ENCODE measurements at regions not wholly inside any gene's neighbourhood (a gene's known extent, or its start where the extent isn't known, plus 50 kb on each side); places are given as distances from the start of the nearest gene placed in this dataset.

- no peak for DNase-seq (ENCODE audit: low read depth)
- TF ChIP-seq CTCF (IDR thresholded peaks at IDR 0.05; ENCODE audit: control insufficient read depth, insufficient read depth, low read depth, low read length, missing control alignments): no peak
- H3K4me3 ChIP-seq (ENCODE audit: control insufficient read depth, low read depth, low read length): no peak overlapping the region
These were observed 293.8 kb downstream of the TSHZ3 start for GRCh38 chr19:31055454-31055853.

- peak; percentile 21 for DNase-seq (ENCODE audit: low read depth)
- TF ChIP-seq CTCF (IDR thresholded peaks at IDR 0.05; ENCODE audit: control insufficient read depth, insufficient read depth, low read depth, low read length, missing control alignments): peak; percentile 86
- no peak overlapping the region for H3K4me3 ChIP-seq (ENCODE audit: control insufficient read depth, low read depth, low read length)
These were observed 294.8 kb downstream of the TSHZ3 start for GRCh38 chr19:31054430-31054829.

- no peak for TF ChIP-seq CTCF (IDR thresholded peaks at IDR 0.05; ENCODE audit: control insufficient read depth, insufficient read depth, low read depth, low read length, missing control alignments)
- H3K4me3 ChIP-seq (ENCODE audit: control insufficient read depth, low read depth, low read length): no peak overlapping the region
- DNase-seq (ENCODE audit: low read depth): no peak
These were observed 299.8 kb downstream of the TSHZ3 start for GRCh38 chr19:31049431-31049830.

- TF ChIP-seq CTCF (IDR thresholded peaks at IDR 0.05; ENCODE audit: control insufficient read depth, insufficient read depth, low read depth, low read length, missing control alignments): no peak
- no peak for DNase-seq (ENCODE audit: low read depth)
- H3K4me3 ChIP-seq (ENCODE audit: control insufficient read depth, low read depth, low read length): no peak overlapping the region
These were observed 303.2 kb downstream of the TSHZ3 start for GRCh38 chr19:31046024-31046423.

- DNase-seq (ENCODE audit: low read depth): no peak
- TF ChIP-seq CTCF (IDR thresholded peaks at IDR 0.05; ENCODE audit: control insufficient read depth, insufficient read depth, low read depth, low read length, missing control alignments): no peak
- H3K4me3 ChIP-seq (ENCODE audit: control insufficient read depth, low read depth, low read length): no peak overlapping the region
These were observed 307.8 kb downstream of the TSHZ3 start for GRCh38 chr19:31041461-31041860.

GRCh38 chr19:31039151-31039550 is 310.1 kb downstream of the TSHZ3 start:
- DNase-seq (ENCODE audit: low read depth): no peak
- no peak for TF ChIP-seq CTCF (IDR thresholded peaks at IDR 0.05; ENCODE audit: control insufficient read depth, insufficient read depth, low read depth, low read length, missing control alignments)
- H3K4me3 ChIP-seq (ENCODE audit: control insufficient read depth, low read depth, low read length): no peak overlapping the region
